ENCODE measurements at regions not wholly inside any gene's neighbourhood (a gene's known extent, or its start where the extent isn't known, plus 50 kb on each side); places are given as distances from the start of the nearest gene placed in this dataset.

DNA sequence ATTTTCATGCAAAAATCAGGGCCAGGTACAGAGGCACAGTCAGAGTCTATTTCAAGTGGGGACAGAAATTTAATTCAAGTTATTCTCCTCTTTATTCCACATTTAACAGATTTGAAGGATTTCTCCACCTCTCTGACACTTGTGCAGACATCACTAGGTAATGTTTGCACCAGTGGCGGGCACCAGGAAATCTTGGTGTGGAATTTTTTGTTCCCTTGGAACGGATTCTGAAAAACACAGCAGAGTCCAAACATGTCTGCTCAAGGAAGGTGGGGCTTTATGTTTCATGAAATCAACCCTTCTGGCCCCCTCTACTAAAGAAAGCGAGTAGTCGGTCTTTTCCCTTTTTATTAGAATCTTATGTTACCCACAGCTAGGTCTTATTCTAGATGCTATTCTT is 271.2 kb upstream of the MDFIC2 start:
- TF ChIP-seq, protein P1, sequence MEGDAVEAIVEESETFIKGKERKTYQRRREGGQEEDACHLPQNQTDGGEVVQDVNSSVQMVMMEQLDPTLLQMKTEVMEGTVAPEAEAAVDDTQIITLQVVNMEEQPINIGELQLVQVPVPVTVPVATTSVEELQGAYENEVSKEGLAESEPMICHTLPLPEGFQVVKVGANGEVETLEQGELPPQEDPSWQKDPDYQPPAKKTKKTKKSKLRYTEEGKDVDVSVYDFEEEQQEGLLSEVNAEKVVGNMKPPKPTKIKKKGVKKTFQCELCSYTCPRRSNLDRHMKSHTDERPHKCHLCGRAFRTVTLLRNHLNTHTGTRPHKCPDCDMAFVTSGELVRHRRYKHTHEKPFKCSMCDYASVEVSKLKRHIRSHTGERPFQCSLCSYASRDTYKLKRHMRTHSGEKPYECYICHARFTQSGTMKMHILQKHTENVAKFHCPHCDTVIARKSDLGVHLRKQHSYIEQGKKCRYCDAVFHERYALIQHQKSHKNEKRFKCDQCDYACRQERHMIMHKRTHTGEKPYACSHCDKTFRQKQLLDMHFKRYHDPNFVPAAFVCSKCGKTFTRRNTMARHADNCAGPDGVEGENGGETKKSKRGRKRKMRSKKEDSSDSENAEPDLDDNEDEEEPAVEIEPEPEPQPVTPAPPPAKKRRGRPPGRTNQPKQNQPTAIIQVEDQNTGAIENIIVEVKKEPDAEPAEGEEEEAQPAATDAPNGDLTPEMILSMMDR (IDR thresholded peaks at IDR 0.05) = no peak
- no peak for TF ChIP-seq POLR2A (IDR thresholded peaks at IDR 0.05)

Measured in stomach (tissue), 4 donors.